Ascending aorta (tissue), 2 donors: ENCODE measurements at regions not wholly inside any gene's neighbourhood (a gene's known extent, or its start where the extent isn't known, plus 50 kb on each side); places are given as distances from the start of the nearest gene placed in this dataset.

Experiments
- DNase-seq, 2 donors: peaks; one replicate each; pipeline ENCODE4 v3.0.0-alpha.2; 2019; ENCODE audit warnings: low spot score in 2 of 2
- H3K27ac ChIP-seq, 2 donors: fragments of 200-600 bp; sonication (generic); one replicate each; pipeline ENCODE4 v1.5.1; 2016 to 2017; ENCODE audit warnings: mild to moderate bottlenecking in 1 of 2
- H3K27me3 ChIP-seq: fragments of 200-600 bp; sonication (generic); one replicate; pipeline ENCODE4 v1.5.1; 2017
- H3K36me3 ChIP-seq, 2 donors: fragments of 200-600 bp; sonication (generic); one replicate each; pipeline ENCODE4 v1.5.1; 2016
- H3K4me1 ChIP-seq, 2 donors: fragments of 200-600 bp; sonication (generic); one replicate each; pipeline ENCODE4 v1.5.1; 2016 to 2017; ENCODE audit warnings: mild to moderate bottlenecking in 1 of 2
- H3K4me3 ChIP-seq, 2 donors: fragments of 200-600 bp; sonication (generic); one replicate each; pipeline ENCODE4 v1.5.1; 2016 to 2017; ENCODE audit warnings: mild to moderate bottlenecking in 1 of 2
- H3K9me3 ChIP-seq, 2 donors: fragments of 200-600 bp; sonication (generic); one replicate each; pipeline ENCODE4 v1.5.1; 2016
- CTCF ChIP-seq, 3 experiments: fragments of 200-600 bp in 2 of 3; fragments of 450-650 bp in 1 of 3; sonication (generic) in 2 of 3; IDR thresholded peaks; one replicate each; pipeline ENCODE4 v1.5.1; 2016 to 2019; ENCODE audit warnings: antibody characterized with exemption in 3 of 3, mild to moderate bottlenecking in 1 of 3, moderate library complexity in 1 of 3
- intact Hi-C: fragments of 100-400 bp; cut with DNase I; formaldehyde crosslinking; loops from one replicate; pipeline ENCODE4 v1.15.1; 2023

- no peaks in the 10 kb centered on the region for H3K4me1 ChIP-seq
- H3K36me3 ChIP-seq, result no peaks in the 10 kb centered on the region
- no peak for TF ChIP-seq CTCF (IDR thresholded peaks at IDR 0.05)
- H3K9me3 ChIP-seq, result peaks cover 4 to 24% of the 10 kb centered on the region in 2 donors
- intact Hi-C loops, result no loop called here
- DNase-seq, result no peak
- no peak overlapping the region for H3K4me3 ChIP-seq
- no peaks in the 10 kb centered on the region for H3K27me3 ChIP-seq
- H3K27ac ChIP-seq, result no peak overlapping the region
These were observed 91.6 kb downstream of the ASB1 start for GRCh38 chr2:238518172-238518820.

- H3K27ac ChIP-seq, result no peak overlapping the region
- H3K4me1 ChIP-seq, result no peaks in the 10 kb centered on the region
- DNase-seq, result no peak
- H3K36me3 ChIP-seq, result no peaks in the 10 kb centered on the region
- no peaks in the 10 kb centered on the region for H3K27me3 ChIP-seq
- no peak overlapping the region for H3K4me3 ChIP-seq
- intact Hi-C loops, result no loop called here
- peaks cover 4 to 24% of the 10 kb centered on the region in 2 donors for H3K9me3 ChIP-seq
- TF ChIP-seq CTCF (IDR thresholded peaks at IDR 0.05), result no peak
These were observed 92.1 kb downstream of the ASB1 start for GRCh38 chr2:238518821-238519186.

- no peaks in the 10 kb centered on the region for H3K36me3 ChIP-seq
- H3K4me1 ChIP-seq, result no peaks in the 10 kb centered on the region
- H3K9me3 ChIP-seq, result peaks cover 4 to 24% of the 10 kb centered on the region in 2 donors
- no peak overlapping the region for H3K4me3 ChIP-seq
- no peak for DNase-seq
- no peak for TF ChIP-seq CTCF (IDR thresholded peaks at IDR 0.05)
- no peak overlapping the region for H3K27ac ChIP-seq
- intact Hi-C loops, result no loop called here
- H3K27me3 ChIP-seq, result no peaks in the 10 kb centered on the region
These were observed 93.7 kb downstream of the ASB1 start for GRCh38 chr2:238520359-238520886.

- intact Hi-C loops, result no loop called here
- Histone ChIP-seq H3K9me3 (peaks cover 4 to 22% of the 10 kb centered on the region in 2 donors), H3K27ac (no peak overlapping the region), H3K27me3 (no peaks in the 10 kb centered on the region), H3K4me1 (no peaks in the 10 kb centered on the region), H3K4me3 (no peak overlapping the region), H3K36me3 (no peaks in the 10 kb centered on the region)
- no peak for TF ChIP-seq CTCF (IDR thresholded peaks at IDR 0.05)
- no peak for DNase-seq
These were observed 94.3 kb downstream of the ASB1 start for GRCh38 chr2:238521002-238521401.

GRCh38 chr2:238521870-238522269 lies 95.1 kb downstream of the ASB1 start:
- DNase-seq, result no peak
- H3K9me3 ChIP-seq, result peaks cover 4 to 14% of the 10 kb centered on the region in 2 donors
- H3K27me3 ChIP-seq, result no peaks in the 10 kb centered on the region
- H3K4me1 ChIP-seq, result no peaks in the 10 kb centered on the region
- no peak overlapping the region for H3K4me3 ChIP-seq
- no peak for TF ChIP-seq CTCF (IDR thresholded peaks at IDR 0.05)
- no peak overlapping the region for H3K27ac ChIP-seq
- intact Hi-C loops, result no loop called here
- no peaks in the 10 kb centered on the region for H3K36me3 ChIP-seq
